22Rv1 (cell line): ENCODE measurements at regions not wholly inside any gene's neighbourhood (a gene's known extent, or its start where the extent isn't known, plus 50 kb on each side); places are given as distances from the start of the nearest gene placed in this dataset.

Experiments
- ZFX ChIP-seq: fragments of 450-650 bp; IDR thresholded peaks from 2 replicates; pipeline ENCODE4 v1.6.1; 2017; ENCODE audit warnings: antibody characterized with exemption, borderline replicate concordance
- TF ChIP-seq, protein P1 (sequence below): fragments of 450-650 bp; IDR thresholded peaks from 2 replicates; pipeline ENCODE4 v1.5.1; 2017; ENCODE audit warnings: mild to moderate bottlenecking

DNA sequence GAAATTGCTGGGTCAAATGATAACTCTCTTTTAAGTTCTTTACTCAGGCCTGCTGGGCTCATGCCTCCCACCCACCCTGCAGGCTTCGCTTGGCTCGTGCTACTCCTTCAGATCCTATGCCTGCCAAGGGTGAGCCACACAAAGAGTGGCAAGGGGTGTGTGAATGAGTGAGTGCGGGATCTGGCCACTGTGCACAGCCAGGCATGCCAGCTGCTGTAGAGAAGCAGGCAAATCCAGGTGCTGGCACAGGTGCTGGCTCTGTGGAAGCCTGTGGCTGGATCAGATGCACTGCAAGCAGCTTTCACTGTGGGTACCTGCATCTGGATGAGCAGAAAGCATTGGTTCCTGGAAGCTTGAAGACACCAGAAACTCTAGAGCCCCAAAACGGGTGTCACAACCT is 1055.7 kb upstream of the EPHA6 start:
- TF ChIP-seq, protein P1, sequence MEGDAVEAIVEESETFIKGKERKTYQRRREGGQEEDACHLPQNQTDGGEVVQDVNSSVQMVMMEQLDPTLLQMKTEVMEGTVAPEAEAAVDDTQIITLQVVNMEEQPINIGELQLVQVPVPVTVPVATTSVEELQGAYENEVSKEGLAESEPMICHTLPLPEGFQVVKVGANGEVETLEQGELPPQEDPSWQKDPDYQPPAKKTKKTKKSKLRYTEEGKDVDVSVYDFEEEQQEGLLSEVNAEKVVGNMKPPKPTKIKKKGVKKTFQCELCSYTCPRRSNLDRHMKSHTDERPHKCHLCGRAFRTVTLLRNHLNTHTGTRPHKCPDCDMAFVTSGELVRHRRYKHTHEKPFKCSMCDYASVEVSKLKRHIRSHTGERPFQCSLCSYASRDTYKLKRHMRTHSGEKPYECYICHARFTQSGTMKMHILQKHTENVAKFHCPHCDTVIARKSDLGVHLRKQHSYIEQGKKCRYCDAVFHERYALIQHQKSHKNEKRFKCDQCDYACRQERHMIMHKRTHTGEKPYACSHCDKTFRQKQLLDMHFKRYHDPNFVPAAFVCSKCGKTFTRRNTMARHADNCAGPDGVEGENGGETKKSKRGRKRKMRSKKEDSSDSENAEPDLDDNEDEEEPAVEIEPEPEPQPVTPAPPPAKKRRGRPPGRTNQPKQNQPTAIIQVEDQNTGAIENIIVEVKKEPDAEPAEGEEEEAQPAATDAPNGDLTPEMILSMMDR: no peak
- no peak for TF ChIP-seq ZFX
